MM.1S (cell line): ENCODE measurements at regions not wholly inside any gene's neighbourhood (a gene's known extent, or its start where the extent isn't known, plus 50 kb on each side); places are given as distances from the start of the nearest gene placed in this dataset.

ENCODE experiments used
- CTCF ChIP-seq: fragments of 300-600 bp; sonication (generic); IDR thresholded peaks from 2 replicates; pipeline ENCODE4 v1.5.1; 2016; ENCODE audit warnings: antibody characterized with exemption, low read length, mixed read lengths
- EZH2 ChIP-seq: fragments of 300-600 bp; sonication (generic); optimal IDR thresholded peaks from 2 replicates; pipeline ENCODE3; 2017; ENCODE audit warnings: low read depth, mild to moderate bottlenecking, antibody characterized with exemption, low read length, mixed read lengths

- TF ChIP-seq CTCF, result no peak
- no peak for TF ChIP-seq EZH2
These were observed 492.5 kb downstream of the ACTL7B start for GRCh38 chr9:108363311-108363710.
